Skeletal muscle satellite cell (primary cell): ENCODE measurements at regions not wholly inside any gene's neighbourhood (a gene's known extent, or its start where the extent isn't known, plus 50 kb on each side); places are given as distances from the start of the nearest gene placed in this dataset.
A peak's percentile ranks its signal among the peaks of the same experiment; 100 is the strongest.

Experiments used
- H3K27me3 ChIP-seq: 2 replicates; pipeline ENCODE4 v1.7.0; 2013; ENCODE audit warnings: low read length; ENCODE audit not compliant: control insufficient read depth, insufficient read depth
- H3K36me3 ChIP-seq: 2 replicates; pipeline ENCODE4 v1.7.0; 2013; ENCODE audit warnings: mild to moderate bottlenecking, control low read depth, low read length; ENCODE audit not compliant: insufficient read depth
- H3K4me1 ChIP-seq: 2 replicates; pipeline ENCODE4 v1.7.0; 2013; ENCODE audit warnings: low read length; ENCODE audit not compliant: control insufficient read depth, insufficient read depth
- H3K4me2 ChIP-seq: 2 replicates; pipeline ENCODE4 v1.7.0; 2013; ENCODE audit warnings: mild to moderate bottlenecking, low read length
- H3K4me3 ChIP-seq: 2 replicates; pipeline ENCODE4 v1.7.0; 2013; ENCODE audit warnings: low read length
- H3K9ac ChIP-seq: 2 replicates; pipeline ENCODE4 v1.7.0; 2013; ENCODE audit warnings: mild to moderate bottlenecking, low read depth, low read length, moderate library complexity
- H3K9me3 ChIP-seq: replicated peaks from 2 replicates; pipeline ENCODE4 v1.7.0; 2013; ENCODE audit warnings: mild to moderate bottlenecking, control low read depth, low read length

DNA sequence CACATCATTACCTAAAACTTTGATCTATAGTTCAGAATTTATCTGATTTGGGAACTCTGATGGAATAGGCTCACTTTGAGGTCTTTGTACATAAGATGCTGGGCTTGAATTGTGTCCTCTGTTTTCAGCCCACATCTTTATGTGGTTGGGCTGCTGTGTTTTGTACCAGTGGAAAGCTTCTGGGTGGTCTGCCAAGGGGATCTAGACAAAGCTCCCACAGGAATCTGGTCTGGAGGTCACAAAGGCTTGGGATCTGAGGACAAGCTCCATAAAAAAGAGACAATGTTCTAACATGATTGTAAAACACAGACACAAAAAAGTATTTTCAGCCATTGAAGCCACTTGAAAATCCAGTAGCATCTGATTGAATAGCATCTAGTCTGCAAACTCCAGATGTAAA lies 393.5 kb upstream of the PITX2 start:
- Histone ChIP-seq H3K9ac (no peak overlapping the region), H3K4me3 (no peak overlapping the region), H3K9me3 (no peaks in the 10 kb centered on the region), H3K4me2 (no peak overlapping the region), H3K4me1 (no peaks in the 10 kb centered on the region), H3K36me3 (no peaks in the 10 kb centered on the region), H3K27me3 (no peaks in the 10 kb centered on the region)

DNA sequence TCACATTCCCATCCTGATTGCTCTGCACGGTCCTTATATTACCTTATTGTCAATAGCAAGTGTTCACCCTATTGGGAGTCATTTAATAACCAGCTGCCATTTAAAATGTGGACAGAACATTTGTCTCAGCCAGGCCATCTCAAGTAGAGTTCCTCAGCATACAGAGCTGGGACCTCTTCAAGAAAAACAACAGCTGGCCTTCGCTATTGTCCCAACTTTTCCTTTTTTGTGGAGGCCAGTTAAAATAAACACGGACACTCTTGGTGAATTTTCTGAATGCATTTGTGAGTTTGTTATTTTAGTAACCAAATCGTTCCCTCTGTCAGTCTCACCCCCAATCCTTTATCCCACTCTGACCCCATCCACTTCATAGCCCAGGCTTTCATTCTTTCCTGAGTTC lies 395.3 kb upstream of the PITX2 start:
- H3K27me3 ChIP-seq, result no peaks in the 10 kb centered on the region
- no peaks in the 10 kb centered on the region for H3K4me1 ChIP-seq
- no peaks in the 10 kb centered on the region for H3K36me3 ChIP-seq
- H3K4me3 ChIP-seq, result no peak overlapping the region
- no peak overlapping the region for H3K4me2 ChIP-seq
- H3K9me3 ChIP-seq, result no peaks in the 10 kb centered on the region
- no peak overlapping the region for H3K9ac ChIP-seq

DNA sequence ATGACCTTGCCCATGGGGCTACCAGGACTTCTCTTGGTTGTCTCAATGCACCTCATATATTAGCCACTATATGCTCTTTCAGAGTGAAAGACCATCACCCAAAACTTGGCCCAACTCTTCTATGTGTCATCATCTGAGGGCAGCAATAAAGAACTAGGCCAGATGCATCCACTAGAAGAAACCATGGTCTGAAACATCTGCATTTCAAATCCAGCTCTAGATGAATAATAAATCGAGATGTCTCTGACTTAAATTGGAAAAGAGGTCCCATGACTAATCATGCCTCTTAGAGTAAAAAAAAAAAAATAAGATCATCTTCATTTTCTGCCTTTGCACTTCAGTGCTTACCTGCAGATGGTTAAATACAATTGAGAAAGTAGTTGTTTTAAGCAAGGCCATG lies 397.6 kb upstream of the PITX2 start:
- Histone ChIP-seq H3K4me3 (no peak overlapping the region), H3K9ac (no peak overlapping the region)

DNA sequence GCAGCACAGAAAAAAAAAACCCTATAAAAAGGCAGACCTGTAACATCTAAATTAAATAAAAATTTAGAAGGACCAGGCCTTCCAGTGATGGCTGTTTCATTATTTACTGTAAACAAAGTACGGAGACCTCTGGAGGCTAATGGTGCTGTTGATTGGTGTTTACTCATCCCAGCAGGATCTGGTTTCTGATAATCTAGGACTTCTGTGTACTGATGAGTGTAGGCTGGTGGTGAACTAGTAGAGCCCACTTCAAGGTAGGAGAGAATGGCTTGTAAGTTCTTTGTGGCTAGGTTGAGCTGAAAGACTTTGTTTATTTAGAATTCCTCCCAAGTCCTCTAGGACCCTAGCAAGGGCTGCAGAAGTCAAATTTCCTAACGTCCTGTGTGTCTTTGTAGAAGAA lies 398.1 kb upstream of the PITX2 start:
- no peaks in the 10 kb centered on the region for H3K9me3 ChIP-seq
- H3K36me3 ChIP-seq, result no peaks in the 10 kb centered on the region
- no peak overlapping the region for H3K4me3 ChIP-seq
- no peaks in the 10 kb centered on the region for H3K27me3 ChIP-seq
- no peak overlapping the region for H3K9ac ChIP-seq
- H3K4me2 ChIP-seq, result no peak overlapping the region
- no peaks in the 10 kb centered on the region for H3K4me1 ChIP-seq

More for the DNA sequence above, 397.6 kb upstream of the PITX2 start:
- Histone ChIP-seq H3K4me2 (no peak overlapping the region), H3K27me3 (no peaks in the 10 kb centered on the region), H3K9me3 (no peaks in the 10 kb centered on the region), H3K4me1 (no peaks in the 10 kb centered on the region), H3K36me3 (no peaks in the 10 kb centered on the region)

DNA sequence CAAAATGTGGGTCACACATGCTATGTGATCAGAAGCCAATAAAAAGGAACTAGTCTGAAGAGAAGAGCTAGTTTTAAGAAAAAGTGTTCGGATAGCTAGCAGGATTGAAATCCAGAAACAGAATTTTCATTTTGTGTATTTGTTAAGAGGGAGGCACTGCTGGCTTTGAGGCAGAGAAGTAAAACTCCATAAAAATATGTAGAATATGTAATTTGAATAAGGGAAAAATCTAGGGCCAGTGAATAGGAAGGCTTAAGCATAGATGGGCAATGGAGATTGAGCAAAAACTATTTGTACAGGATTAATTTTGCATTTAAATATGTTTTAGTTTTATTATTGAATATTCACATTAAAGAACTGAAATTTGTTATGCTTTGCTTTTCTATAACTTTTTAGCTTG lies 399.9 kb upstream of the PITX2 start:
- Histone ChIP-seq H3K9ac (no peak overlapping the region), H3K36me3 (no peaks in the 10 kb centered on the region), H3K27me3 (no peaks in the 10 kb centered on the region), H3K4me1 (peaks cover 16% of the 10 kb centered on the region), H3K4me3 (no peak overlapping the region), H3K4me2 (no peak overlapping the region), H3K9me3 (no peaks in the 10 kb centered on the region)

DNA sequence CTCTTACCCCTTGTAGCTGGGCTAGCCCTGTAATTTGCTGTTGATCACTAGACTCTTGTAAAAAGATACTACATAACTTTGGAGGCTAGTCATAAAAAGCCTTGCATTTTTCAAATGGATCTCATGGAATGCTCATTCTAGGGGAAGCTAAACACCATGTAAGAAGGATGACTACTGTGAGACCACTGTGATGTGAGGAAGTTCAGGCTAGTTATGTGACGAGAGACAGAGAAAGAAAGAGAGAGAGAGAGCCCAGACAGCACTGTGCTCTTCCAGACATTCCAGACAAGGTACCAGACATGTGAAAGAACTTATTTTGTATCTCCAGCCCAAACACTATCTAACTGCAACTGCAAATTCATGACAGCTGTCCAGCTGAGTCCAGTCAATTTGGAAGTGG lies 404.6 kb upstream of the PITX2 start:
- Histone ChIP-seq H3K27me3 (no peaks in the 10 kb centered on the region), H3K9me3 (no peaks in the 10 kb centered on the region), H3K4me3 (peak overlapping the region; percentile 31), H3K9ac (peak overlapping the region; percentile 59), H3K4me1 (peaks cover 21% of the 10 kb centered on the region), H3K4me2 (peak overlapping the region; percentile 53), H3K36me3 (no peaks in the 10 kb centered on the region)

DNA sequence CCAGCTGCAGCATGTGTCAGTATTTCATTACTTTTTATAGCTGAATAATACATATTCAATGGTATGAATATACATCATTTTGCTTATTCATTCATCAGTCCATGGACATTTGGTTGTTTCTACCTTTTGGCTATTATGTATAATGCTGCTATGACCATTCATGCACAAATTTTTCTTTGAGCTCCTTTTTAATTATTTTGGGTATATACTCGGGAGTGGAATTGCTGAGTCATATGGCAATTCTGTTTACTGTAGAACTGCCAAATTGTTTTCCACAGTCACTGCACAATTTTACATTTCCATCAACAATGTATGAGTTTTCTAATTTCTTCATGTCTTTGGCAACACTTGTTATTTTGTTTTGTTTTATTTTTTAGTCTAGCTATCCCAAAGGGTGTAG lies 405.9 kb upstream of the PITX2 start:
- H3K36me3 ChIP-seq, result no peaks in the 10 kb centered on the region
- H3K9ac ChIP-seq, result no peak overlapping the region
- no peak overlapping the region for H3K4me3 ChIP-seq
- H3K9me3 ChIP-seq, result no peaks in the 10 kb centered on the region
- no peaks in the 10 kb centered on the region for H3K27me3 ChIP-seq
- H3K4me2 ChIP-seq, result no peak overlapping the region
- peaks cover 21% of the 10 kb centered on the region for H3K4me1 ChIP-seq

DNA sequence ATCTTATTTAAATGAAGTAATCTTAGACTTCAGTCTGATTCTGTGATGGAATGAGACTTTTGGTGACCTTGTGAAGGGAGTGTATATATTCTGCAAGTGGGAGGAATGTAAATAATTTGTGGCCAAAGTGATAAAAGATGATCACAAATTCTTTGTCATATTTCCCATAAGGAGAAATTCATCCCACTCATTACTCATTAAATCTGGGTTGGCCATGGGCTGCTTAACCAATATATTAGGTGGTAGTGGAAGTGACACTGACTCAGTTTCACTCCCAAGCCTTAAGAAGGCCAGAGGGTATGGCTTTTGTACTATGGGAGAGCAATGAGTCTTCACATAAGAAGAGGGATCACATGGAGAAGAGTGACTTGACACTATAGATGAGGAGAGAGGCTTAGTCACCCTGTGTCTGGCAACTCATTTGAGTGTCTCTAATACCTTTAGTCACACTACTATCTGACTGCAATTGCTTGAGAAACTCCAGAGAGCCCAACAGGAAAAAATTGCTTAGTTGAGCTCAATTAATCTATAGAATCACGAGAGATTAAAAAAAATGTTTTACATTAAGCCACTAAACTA lies 408.2 kb upstream of the PITX2 start:
- no peak overlapping the region for H3K9ac ChIP-seq
- H3K4me3 ChIP-seq, result no peak overlapping the region
- H3K27me3 ChIP-seq, result no peaks in the 10 kb centered on the region
- no peaks in the 10 kb centered on the region for H3K9me3 ChIP-seq
- H3K4me1 ChIP-seq, result peaks cover 20% of the 10 kb centered on the region
- no peak overlapping the region for H3K4me2 ChIP-seq
- H3K36me3 ChIP-seq, result no peaks in the 10 kb centered on the region

DNA sequence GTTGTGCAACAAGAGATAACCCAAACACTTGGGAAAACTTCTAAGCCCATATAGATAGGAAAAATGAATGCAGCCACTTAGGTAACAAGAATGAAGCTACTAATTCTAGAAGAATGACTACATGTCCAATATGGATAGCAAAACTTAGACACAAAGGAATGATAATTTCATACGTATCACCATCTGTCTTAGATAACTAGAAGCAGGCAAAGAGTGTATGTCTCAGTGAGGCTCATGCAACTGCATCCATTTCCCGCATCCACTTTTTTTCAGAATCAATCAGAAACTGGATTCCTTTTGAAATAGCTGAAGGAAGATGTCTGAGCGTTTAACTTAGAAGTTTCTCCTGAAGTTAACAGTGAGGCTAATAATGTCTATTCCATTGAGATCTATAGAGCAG lies 408.7 kb upstream of the PITX2 start:
- H3K4me3 ChIP-seq, result no peak overlapping the region
- H3K9ac ChIP-seq, result no peak overlapping the region
- peaks cover 15% of the 10 kb centered on the region for H3K4me1 ChIP-seq
- H3K27me3 ChIP-seq, result no peaks in the 10 kb centered on the region
- no peaks in the 10 kb centered on the region for H3K36me3 ChIP-seq
- no peak overlapping the region for H3K4me2 ChIP-seq
- no peaks in the 10 kb centered on the region for H3K9me3 ChIP-seq

DNA sequence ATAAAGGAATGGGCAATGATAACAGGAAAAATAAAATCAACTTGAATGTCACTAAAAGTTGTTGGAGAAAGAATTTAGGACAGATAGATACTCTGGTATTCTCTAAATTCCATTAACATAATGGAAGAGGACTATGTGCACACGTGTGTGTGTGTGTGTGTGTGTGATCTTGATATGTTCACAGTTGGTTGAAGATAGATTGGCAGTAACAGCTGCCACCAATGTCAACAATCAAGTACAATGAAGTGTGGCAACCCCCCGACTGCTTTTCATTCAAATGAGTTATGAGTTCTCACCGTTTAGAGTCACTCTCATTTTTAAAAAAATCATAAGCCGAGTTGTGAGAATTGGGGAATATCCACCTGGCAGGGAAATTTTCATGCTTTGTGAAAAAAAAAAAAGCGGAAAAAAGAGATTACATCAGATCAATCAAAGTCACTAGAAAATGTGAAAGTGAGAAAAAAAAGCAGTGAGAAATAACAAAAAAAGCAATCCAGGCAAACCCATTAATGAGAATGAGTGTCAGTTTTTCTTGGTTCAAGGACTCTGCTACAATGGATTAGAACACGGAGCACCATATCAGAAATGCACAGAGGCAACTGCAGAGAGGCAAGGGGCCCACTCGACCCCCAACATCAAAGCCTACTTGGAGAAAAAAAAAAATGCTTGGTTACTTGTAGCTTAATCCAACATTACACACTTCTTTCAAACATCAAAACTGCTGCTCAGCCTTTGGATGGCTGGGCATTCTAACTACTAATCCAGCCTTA lies 414.9 kb upstream of the PITX2 start:
- no peak overlapping the region for H3K9ac ChIP-seq
- no peaks in the 10 kb centered on the region for H3K4me1 ChIP-seq
- no peak overlapping the region for H3K4me2 ChIP-seq
- no peaks in the 10 kb centered on the region for H3K9me3 ChIP-seq
- H3K27me3 ChIP-seq, result no peaks in the 10 kb centered on the region
- no peaks in the 10 kb centered on the region for H3K36me3 ChIP-seq
- no peak overlapping the region for H3K4me3 ChIP-seq

DNA sequence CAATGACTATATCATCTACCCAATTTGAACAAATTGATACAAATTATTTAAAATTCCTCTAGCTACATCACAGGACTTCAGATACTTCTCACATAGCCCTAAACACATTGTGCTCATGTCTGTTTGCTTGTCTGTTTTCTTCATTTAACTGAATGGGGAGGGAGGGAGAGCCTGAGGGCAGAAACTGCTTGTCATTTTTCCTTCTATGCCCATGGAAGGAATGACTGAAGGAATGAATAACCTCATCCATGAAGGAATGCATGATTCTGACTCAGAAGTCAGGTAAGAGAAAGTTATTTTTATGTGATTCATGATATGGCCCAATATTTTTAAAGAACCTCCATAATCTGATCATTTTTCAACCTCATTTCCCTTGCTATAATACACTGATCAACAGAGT lies 418.0 kb upstream of the PITX2 start:
- Histone ChIP-seq H3K36me3 (no peaks in the 10 kb centered on the region), H3K4me1 (no peaks in the 10 kb centered on the region)

DNA sequence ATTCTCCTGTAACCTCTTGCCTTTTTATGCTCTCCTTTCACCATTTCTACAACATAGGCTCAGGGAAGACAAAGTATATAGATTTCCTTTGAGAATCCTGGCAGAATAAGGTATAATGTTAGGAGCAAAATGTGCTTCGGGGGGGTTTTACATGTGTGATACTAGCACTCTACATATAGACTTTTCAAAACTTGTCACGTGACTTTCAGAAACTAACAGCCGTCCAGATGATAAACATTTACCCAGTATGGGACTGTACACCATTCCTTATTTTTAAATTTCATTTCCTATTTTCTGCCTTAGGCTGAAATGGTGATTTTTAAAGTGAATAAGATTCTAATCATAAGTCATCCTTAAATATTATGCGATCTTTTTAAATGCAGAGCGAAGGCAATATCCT lies 420.4 kb upstream of the PITX2 start:
- Histone ChIP-seq H3K4me1 (no peaks in the 10 kb centered on the region), H3K27me3 (no peaks in the 10 kb centered on the region)

More for the DNA sequence above, 418.0 kb upstream of the PITX2 start:
- Histone ChIP-seq H3K4me3 (no peak overlapping the region), H3K4me2 (no peak overlapping the region), H3K9me3 (no peaks in the 10 kb centered on the region), H3K9ac (no peak overlapping the region), H3K27me3 (no peaks in the 10 kb centered on the region)

More for the DNA sequence above, 420.4 kb upstream of the PITX2 start:
- Histone ChIP-seq H3K9ac (no peak overlapping the region), H3K9me3 (no peaks in the 10 kb centered on the region), H3K4me2 (no peak overlapping the region), H3K4me3 (no peak overlapping the region), H3K36me3 (no peaks in the 10 kb centered on the region)
